Chondrocyte (in vitro differentiated cells): ENCODE measurements at regions not wholly inside any gene's neighbourhood (a gene's known extent, or its start where the extent isn't known, plus 50 kb on each side); places are given as distances from the start of the nearest gene placed in this dataset.

Experiments used
- DNase-seq: peaks from one replicate; pipeline ENCODE4 v3.0.0; 2021; ENCODE audit warnings: mixed read lengths, low spot score
- H3K27ac Mint-ChIP-seq: one replicate; pipeline ENCODE4 v1.8.0; 2021; ENCODE audit warnings: mild to moderate bottlenecking, moderate library complexity, mixed read lengths; ENCODE audit not compliant: unreplicated experiment
- H3K27me3 Mint-ChIP-seq: 2 replicates; pipeline ENCODE4 v1.8.0; 2021; ENCODE audit warnings: low read depth, mixed read lengths
- H3K36me3 Mint-ChIP-seq: 2 replicates; pipeline ENCODE4 v1.8.0; 2021; ENCODE audit warnings: low read depth, mixed read lengths
- H3K4me1 Mint-ChIP-seq: 2 replicates; pipeline ENCODE4 v1.8.0; 2021; ENCODE audit warnings: low read depth, mild to moderate bottlenecking, mixed read lengths
- H3K4me3 Mint-ChIP-seq: one replicate; pipeline ENCODE4 v1.8.0; 2021; ENCODE audit warnings: mild to moderate bottlenecking, moderate library complexity, mixed read lengths; ENCODE audit not compliant: unreplicated experiment
- H3K9me3 Mint-ChIP-seq: 2 replicates; pipeline ENCODE4 v1.8.0; 2021; ENCODE audit warnings: low read depth, mixed read lengths
- CTCF ChIP-seq: fragments of 200-600 bp; sonication (generic); IDR thresholded peaks from 2 replicates; pipeline ENCODE4 v1.5.0; 2021; ENCODE audit warnings: antibody characterized with exemption, mild to moderate bottlenecking, moderate library complexity

- no peaks in the 10 kb centered on the region for H3K27me3 Mint-ChIP-seq
- H3K4me1 Mint-ChIP-seq: peaks cover 9% of the 10 kb centered on the region
- no peak for TF ChIP-seq CTCF
- H3K36me3 Mint-ChIP-seq: no peaks in the 10 kb centered on the region
- no peak for DNase-seq
- H3K9me3 Mint-ChIP-seq: no peaks in the 10 kb centered on the region
- H3K4me3 Mint-ChIP-seq: no peak overlapping the region
- H3K27ac Mint-ChIP-seq: no peak overlapping the region
These were observed 328.0 kb downstream of the ZNF621 start for GRCh38 chr3:40852712-40853111.

GRCh38 chr3:40853474-40853873 lies 328.7 kb downstream of the ZNF621 start:
- H3K27me3 Mint-ChIP-seq: peaks cover 2% of the 10 kb centered on the region
- TF ChIP-seq CTCF: no peak
- no peaks in the 10 kb centered on the region for H3K9me3 Mint-ChIP-seq
- H3K36me3 Mint-ChIP-seq: no peaks in the 10 kb centered on the region
- DNase-seq: no peak
- no peak overlapping the region for H3K4me3 Mint-ChIP-seq
- no peak overlapping the region for H3K27ac Mint-ChIP-seq
- peaks cover 2% of the 10 kb centered on the region for H3K4me1 Mint-ChIP-seq

GRCh38 chr3:40855871-40856270 lies 331.1 kb downstream of the ZNF621 start:
- no peak for TF ChIP-seq CTCF
- Mint-ChIP-seq H3K4me3 (no peak overlapping the region), H3K36me3 (no peaks in the 10 kb centered on the region), H3K4me1 (no peaks in the 10 kb centered on the region), H3K27me3 (peaks cover 2% of the 10 kb centered on the region), H3K27ac (no peak overlapping the region), H3K9me3 (no peaks in the 10 kb centered on the region)
- DNase-seq: no peak

GRCh38 chr3:40858364-40859115 lies 333.8 kb downstream of the ZNF621 start:
- Mint-ChIP-seq H3K36me3 (no peaks in the 10 kb centered on the region), H3K4me1 (no peaks in the 10 kb centered on the region), H3K9me3 (no peaks in the 10 kb centered on the region), H3K4me3 (no peak overlapping the region), H3K27me3 (peaks cover 4% of the 10 kb centered on the region), H3K27ac (no peak overlapping the region)
- DNase-seq: no peak
- TF ChIP-seq CTCF: no peak

GRCh38 chr3:40862946-40863345 lies 336.4 kb upstream of the CTNNB1 start:
- Mint-ChIP-seq H3K4me1 (peaks cover 26% of the 10 kb centered on the region), H3K27ac (no peak overlapping the region), H3K27me3 (peaks cover 2% of the 10 kb centered on the region), H3K9me3 (no peaks in the 10 kb centered on the region), H3K4me3 (no peak overlapping the region), H3K36me3 (no peaks in the 10 kb centered on the region)
- DNase-seq: no peak
- TF ChIP-seq CTCF: no peak
